B cell (primary cell): ENCODE measurements at regions not wholly inside any gene's neighbourhood (a gene's known extent, or its start where the extent isn't known, plus 50 kb on each side); places are given as distances from the start of the nearest gene placed in this dataset.

ENCODE experiments used
- ATAC-seq: fragments of 200-7000 bp; cut with Tn5 transposase; one replicate; pipeline ENCODE4 v1.10.0; 2021; ENCODE audit warnings: low read depth, mild to moderate bottlenecking, moderate number of reproducible peaks, moderate library complexity
- CTCF ChIA-PET: fragments of 350-600 bp; sonication (Branson Sonifier 250); formaldehyde crosslinking; loops from one replicate; lab custom pipeline; 2021; ENCODE audit warnings: antibody characterized with exemption, inconsistent platforms; lab: Charles Lee
- POLR2A ChIA-PET: fragments of 350-600 bp; sonication (Branson Sonifier 250); formaldehyde crosslinking; loops from one replicate; lab custom pipeline; 2021; ENCODE audit warnings: antibody characterized with exemption; lab: Charles Lee
- DNase-seq: peaks from one replicate; pipeline ENCODE4 v3.0.0; 2013
- H2AFZ ChIP-seq: 2 replicates; pipeline ENCODE4 v1.6.1; 2012; ENCODE audit warnings: mild to moderate bottlenecking, low read depth, low read length; ENCODE audit not compliant: insufficient read depth, poor library complexity, severe bottlenecking
- H3K27ac ChIP-seq, 2 donors: 1 replicate in 1 of 2; 2 replicates in 1 of 2; pipeline ENCODE4 v1.5.1; 2012 to 2013; ENCODE audit warnings: low read length in 2 of 2, mild to moderate bottlenecking in 2 of 2, moderate library complexity in 1 of 2
- H3K27me3 ChIP-seq, 4 experiments: fragments of 200-600 bp in 1 of 4; sonication (generic) in 1 of 4; replicated peaks in 1 of 4; 1 replicate in 2 of 4; 2 replicates in 2 of 4; pipeline versions ENCODE4 v1.6.1 to v1.7.0; 2013 to 2016; ENCODE audit warnings: low read length in 3 of 4, mild to moderate bottlenecking in 2 of 4, mixed read lengths in 1 of 4, moderate library complexity in 1 of 4; ENCODE audit not compliant: insufficient read depth in 4 of 4, control insufficient read depth in 3 of 4; ENCODE audit errors: control extremely low read depth in 1 of 4
- H3K36me3 ChIP-seq, 2 experiments: replicated peaks in 1 of 2; 1 replicate in 1 of 2; 2 replicates in 1 of 2; pipeline versions ENCODE4 v1.6.1 to v1.7.1; 2013; ENCODE audit warnings: low read length in 1 of 2; ENCODE audit not compliant: insufficient read depth in 2 of 2, control insufficient read depth in 1 of 2; ENCODE audit errors: control extremely low read depth in 1 of 2, extremely low read depth in 1 of 2
- H3K4me1 ChIP-seq, 2 donors: fragments of 200-600 bp in 1 of 2; sonication (generic) in 1 of 2; 1 replicate in 1 of 2; 2 replicates in 1 of 2; pipeline versions ENCODE4 v1.5.1 to v1.6.1; 2013 to 2017; ENCODE audit warnings: low read length in 2 of 2; ENCODE audit not compliant: control insufficient read depth in 2 of 2, insufficient read depth in 2 of 2
- H3K4me2 ChIP-seq: replicated peaks from 2 replicates; pipeline ENCODE3; 2012; ENCODE audit warnings: mild to moderate bottlenecking, low read depth, low read length; ENCODE audit not compliant: poor library complexity, severe bottlenecking
- H3K4me3 ChIP-seq, 5 experiments: fragments of 200-600 bp in 1 of 5; sonication (generic) in 1 of 5; 1 replicate in 3 of 5; 2 replicates in 2 of 5; pipeline versions ENCODE4 v1.5.1 to v1.7.0; 2011 to 2016; ENCODE audit warnings: low read length in 4 of 5, mild to moderate bottlenecking in 4 of 5, low read depth in 2 of 5, control low read depth in 1 of 5, moderate library complexity in 1 of 5; ENCODE audit not compliant: insufficient read depth in 1 of 5; ENCODE audit errors: control extremely low read depth in 1 of 5, extremely low read depth in 1 of 5
- H3K79me2 ChIP-seq: fragments of 200-600 bp; sonication (generic); one replicate; pipeline ENCODE4 v1.6.0; 2016; ENCODE audit warnings: low read length; ENCODE audit not compliant: control insufficient read depth, insufficient read depth
- H3K9ac ChIP-seq: fragments of 200-600 bp; sonication (generic); 2 replicates; pipeline ENCODE4 v1.6.1; 2017; ENCODE audit warnings: mild to moderate bottlenecking, low read length, moderate library complexity
- H3K9me3 ChIP-seq, 3 donors: one replicate each; pipeline versions ENCODE4 v1.6.1 to v1.7.1; 2013; ENCODE audit warnings: low read length in 2 of 3; ENCODE audit not compliant: control insufficient read depth in 2 of 3, insufficient read depth in 1 of 3; ENCODE audit errors: control extremely low read depth in 1 of 3
- H4K20me1 ChIP-seq: 2 replicates; pipeline ENCODE4 v1.6.0; 2012; ENCODE audit warnings: mild to moderate bottlenecking, low read length; ENCODE audit not compliant: insufficient read depth, control insufficient read depth, poor library complexity, severe bottlenecking
- H3K27ac Mint-ChIP-seq: one replicate; pipeline ENCODE4 v1.8.0; 2021; ENCODE audit warnings: mixed read lengths
- H3K27me3 Mint-ChIP-seq: one replicate; pipeline ENCODE4 v1.8.0; 2021; ENCODE audit warnings: mixed read lengths
- H3K4me1 Mint-ChIP-seq: one replicate; pipeline ENCODE4 v1.8.0; 2021; ENCODE audit warnings: mixed read lengths
- H3K4me3 Mint-ChIP-seq: one replicate; pipeline ENCODE4 v1.8.0; 2021; ENCODE audit warnings: mixed read lengths
- H3K9me3 Mint-ChIP-seq: one replicate; pipeline ENCODE4 v1.8.0; 2022; ENCODE audit warnings: mixed read lengths; ENCODE audit not compliant: insufficient read depth
- CTCF ChIP-seq: fragments of 200-600 bp; IDR thresholded peaks from one replicate; pipeline ENCODE4 v1.8.0; 2022; ENCODE audit warnings: antibody characterized with exemption, mild to moderate bottlenecking
- EZH2 ChIP-seq: IDR thresholded peaks from 2 replicates; pipeline ENCODE4 v1.6.1; 2012; ENCODE audit warnings: borderline replicate concordance, low read depth, mild to moderate bottlenecking, moderate library complexity, low read length; ENCODE audit not compliant: insufficient read depth, poor library complexity, severe bottlenecking
- WGBS: methylation state at CpG from one replicate; pipeline ENCODE4 v1.1.5; 2013; ENCODE audit warnings: missing lambda C conversion rate; ENCODE audit not compliant: insufficient coverage; 5-methylcytosine and 5-hydroxymethylcytosine counted together
- intact Hi-C: fragments of 100-400 bp; cut with micrococcal nuclease; formaldehyde crosslinking; loops from one replicate; pipeline ENCODE4 v1.10.0; 2022

GRCh38 chr5:158305861-158306260 lies 446.9 kb upstream of the CLINT1 start:
- intact Hi-C loops = loop anchor here (10.0 kb wide), 1 partner anchor 259 kb away; no protein-coding TSS in a partner anchor
- TF ChIP-seq EZH2 (no peak), CTCF (no peak)
- no CpG with 5 or more reads among the region's 1 CpG for WGBS

GRCh38 chr5:158304607-158305006 lies 445.7 kb upstream of the CLINT1 start:
- no peak overlapping the region for H3K4me3 ChIP-seq
- no peak overlapping the region for H3K4me2 ChIP-seq
- H4K20me1 ChIP-seq = no peaks in the 10 kb centered on the region
- H3K27me3 ChIP-seq = no peaks in the 10 kb centered on the region
- no peak overlapping the region for H3K27ac ChIP-seq
- ChIA-PET POLR2A (no interaction called here), CTCF (no interaction called here)
- H3K9me3 ChIP-seq = no peaks in the 10 kb centered on the region
- no peaks in the 10 kb centered on the region for H3K4me1 ChIP-seq
- Mint-ChIP-seq H3K4me1 (no peaks in the 10 kb centered on the region), H3K9me3 (no peaks in the 10 kb centered on the region), H3K27me3 (peaks cover 10% of the 10 kb centered on the region), H3K4me3 (no peak overlapping the region), H3K27ac (no peak overlapping the region)
- no CpG with 5 or more reads among the region's 2 CpGs for WGBS
- TF ChIP-seq CTCF = no peak
- no peak for TF ChIP-seq EZH2
- H3K9ac ChIP-seq = no peak overlapping the region
- no peaks in the 10 kb centered on the region for H3K79me2 ChIP-seq
- H2AFZ ChIP-seq = no peak overlapping the region
- intact Hi-C loops = loop anchor here (10.0 kb wide), 1 partner anchor 260 kb away; no protein-coding TSS in a partner anchor
- no peak for ATAC-seq
- DNase-seq = no peak
- H3K36me3 ChIP-seq = no peaks in the 10 kb centered on the region

More at GRCh38 chr5:158305861-158306260, 446.9 kb upstream of the CLINT1 start:
- Histone ChIP-seq H3K36me3 (no peaks in the 10 kb centered on the region), H3K4me1 (no peaks in the 10 kb centered on the region), H2AFZ (no peak overlapping the region), H4K20me1 (no peaks in the 10 kb centered on the region), H3K9ac (no peak overlapping the region), H3K9me3 (no peaks in the 10 kb centered on the region), H3K4me3 (no peak overlapping the region), H3K79me2 (no peaks in the 10 kb centered on the region), H3K27ac (no peak overlapping the region), H3K27me3 (no peaks in the 10 kb centered on the region), H3K4me2 (no peak overlapping the region)
- Mint-ChIP-seq H3K27ac (no peak overlapping the region), H3K27me3 (peaks cover 17% of the 10 kb centered on the region), H3K4me3 (no peak overlapping the region), H3K4me1 (no peaks in the 10 kb centered on the region), H3K9me3 (no peaks in the 10 kb centered on the region)
- ATAC-seq (no peak), DNase-seq (no peak)
- POLR2A ChIA-PET = no interaction called here
- CTCF ChIA-PET = no interaction called here
